ENCODE measurements at regions not wholly inside any gene's neighbourhood (a gene's known extent, or its start where the extent isn't known, plus 50 kb on each side); places are given as distances from the start of the nearest gene placed in this dataset.
"Not testable (repeated sequence)": the region's sequence is repeated elsewhere in the genome, so short reads cannot be mapped to it uniquely, and the experiment has no call there.

- peak; percentile 85; the same call in 1 of the 2 replicates for TF ChIP-seq ZEB2 (IDR thresholded peaks at IDR 0.05)
- TF ChIP-seq TCF7L2 (IDR thresholded peaks at IDR 0.05; ENCODE audit: low read depth, low read length): no peak
- no peak for TF ChIP-seq XRCC4 (IDR thresholded peaks at IDR 0.05; ENCODE audit: extremely low read depth, insufficient read depth, insufficient read length)
Observed at GRCh38 chr6:137978252-137978896, 111.3 kb downstream of the TNFAIP3 start (continued).

- FAIRE-seq; H3K27ac ChIP-seq (ENCODE audit: extremely low read depth, low read depth, low read length); H3K27me3 ChIP-seq (ENCODE audit: control insufficient read depth in 2 of 2, insufficient read depth in 2 of 2, low read length in 2 of 2); H3K4me3 ChIP-seq; H3K36me3 ChIP-seq (ENCODE audit: control insufficient read depth, insufficient read depth, low read length); H2AFZ ChIP-seq (ENCODE audit: low read depth, low read length); H3K9ac ChIP-seq (ENCODE audit: insufficient read depth in 1 of 2, low read depth in 2 of 2, low read length in 2 of 2); CTCF ChIA-PET (ENCODE audit: low intra/inter-chr PET ratio); H3K4me2 ChIP-seq (ENCODE audit: insufficient read depth, low read length); H3K79me2 ChIP-seq (ENCODE audit: control insufficient read depth, insufficient read depth, low read length); H3K9me1 ChIP-seq (ENCODE audit: control insufficient read depth, insufficient read depth, low read length); intact Hi-C loops (cut with micrococcal nuclease); DNase-seq (ENCODE audit: extremely low read depth in 1 of 4, low spot score in 3 of 4); BruUV-seq (replicated peaks); H3K9me3 ChIP-seq (replicated peaks; ENCODE audit: control insufficient read depth, insufficient read depth, low read depth, low read length); ATAC-seq; H4K20me1 ChIP-seq (replicated peaks; ENCODE audit: control insufficient read depth, insufficient read depth, low read length); in situ Hi-C loops (cut with MboI): not testable (repeated sequence)
- 23% methylated on average over 6 of the region's 6 CpGs for WGBS (ENCODE audit: insufficient coverage, low coverage, missing lambda C conversion rate)
- TF ChIP-seq ARID1B (IDR thresholded peaks at IDR 0.05) (0 out of 2 replicates have a peak, but pooled peaks have one; percentile 8), TCF3 (CRISPR knock-in tag; IDR thresholded peaks at IDR 0.05) (peak; percentile 20; the same call in 1 of the 2 replicates), CBFA2T3 (IDR thresholded peaks at IDR 0.05) (peak; percentile 50), RCOR1 (IDR thresholded peaks at IDR 0.05; ENCODE audit: borderline replicate concordance in 1 of 2, low read depth in 2 of 2, low read length in 2 of 2) (peak in 1 of 2 experiments; percentile 82; a peak in 1 of 4 replicates), KDM1A (IDR thresholded peaks at IDR 0.05) (peak; percentile 75 to 78), HDAC1 (IDR thresholded peaks at IDR 0.05) (peak in 1 of 2 experiments; percentile 32; a peak in 1 of 4 replicates)
- H3K4me1 ChIP-seq (replicated peaks in 1 of 2; ENCODE audit: control insufficient read depth in 2 of 2, insufficient read depth in 2 of 2, low read length in 2 of 2): peaks cover 7 to 31% of the 10 kb centered on the region in 2 experiments
- POLR2A ChIA-PET: interaction anchor here (0.8 kb wide), 1 partner anchor 128 kb away, joined by 3 read pairs; no protein-coding TSS in a partner anchor
Observed at GRCh38 chr6:137979263-137979662, 112.2 kb downstream of the TNFAIP3 start.

Measured in K562 (cell line).